PC-9 (cell line): ENCODE measurements at regions not wholly inside any gene's neighbourhood (a gene's known extent, or its start where the extent isn't known, plus 50 kb on each side); places are given as distances from the start of the nearest gene placed in this dataset.

Experiments used
- CTCF ChIP-seq: fragments of 200-600 bp; sonication (generic); conservative IDR thresholded peaks from 2 replicates; pipeline ENCODE4 v1.6.1; 2017; ENCODE audit warnings: mixed run types, antibody characterized with exemption, mild to moderate bottlenecking, moderate library complexity
- EZH2 ChIP-seq: fragments of 200-600 bp; sonication (generic); IDR thresholded peaks from 2 replicates; pipeline ENCODE4 v1.8.0; 2017; ENCODE audit warnings: antibody characterized with exemption, low read depth

- TF ChIP-seq CTCF, result no peak
- no peak for TF ChIP-seq EZH2
Observed at GRCh38 chr12:75571204-75571603, 59.8 kb upstream of the KRR1 start.
